AG04449 (cell line): ENCODE measurements at regions not wholly inside any gene's neighbourhood (a gene's known extent, or its start where the extent isn't known, plus 50 kb on each side); places are given as distances from the start of the nearest gene placed in this dataset.

Experiments used
- CTCF ChIA-PET: fragments of 350-600 bp; formaldehyde crosslinking; extraction: SDS; loops from one replicate; lab custom pipeline; 2021; ENCODE audit warnings: antibody characterized with exemption; lab: Yijun Ruan, JAX
- POLR2A ChIA-PET: fragments of 400-600, 350-600 bp; formaldehyde crosslinking; extraction: SDS; loops from one replicate; lab custom pipeline; 2020; ENCODE audit warnings: antibody characterized with exemption, inconsistent platforms; lab: Yijun Ruan, JAX
- DNase-seq: peaks from one replicate; pipeline ENCODE4 v3.0.0-alpha.2; 2010; ENCODE audit warnings: low read depth, low spot score
- H3K4me3 ChIP-seq: 2 replicates; pipeline ENCODE4 v1.5.1; 2011; ENCODE audit warnings: low read depth, mild to moderate bottlenecking, control low read depth, low read length
- TF ChIP-seq, protein P1 (sequence below): IDR thresholded peaks from one replicate; pipeline ENCODE4 v1.5.1; 2011; ENCODE audit warnings: mild to moderate bottlenecking, moderate library complexity, low read length, control low read depth, inconsistent platforms; ENCODE audit not compliant: insufficient read depth; ENCODE audit errors: missing control alignments

GRCh38 chr18:30072609-30073385 is 969.7 kb downstream of the DSC3 start:
- no peak for DNase-seq
- TF ChIP-seq, protein P1, sequence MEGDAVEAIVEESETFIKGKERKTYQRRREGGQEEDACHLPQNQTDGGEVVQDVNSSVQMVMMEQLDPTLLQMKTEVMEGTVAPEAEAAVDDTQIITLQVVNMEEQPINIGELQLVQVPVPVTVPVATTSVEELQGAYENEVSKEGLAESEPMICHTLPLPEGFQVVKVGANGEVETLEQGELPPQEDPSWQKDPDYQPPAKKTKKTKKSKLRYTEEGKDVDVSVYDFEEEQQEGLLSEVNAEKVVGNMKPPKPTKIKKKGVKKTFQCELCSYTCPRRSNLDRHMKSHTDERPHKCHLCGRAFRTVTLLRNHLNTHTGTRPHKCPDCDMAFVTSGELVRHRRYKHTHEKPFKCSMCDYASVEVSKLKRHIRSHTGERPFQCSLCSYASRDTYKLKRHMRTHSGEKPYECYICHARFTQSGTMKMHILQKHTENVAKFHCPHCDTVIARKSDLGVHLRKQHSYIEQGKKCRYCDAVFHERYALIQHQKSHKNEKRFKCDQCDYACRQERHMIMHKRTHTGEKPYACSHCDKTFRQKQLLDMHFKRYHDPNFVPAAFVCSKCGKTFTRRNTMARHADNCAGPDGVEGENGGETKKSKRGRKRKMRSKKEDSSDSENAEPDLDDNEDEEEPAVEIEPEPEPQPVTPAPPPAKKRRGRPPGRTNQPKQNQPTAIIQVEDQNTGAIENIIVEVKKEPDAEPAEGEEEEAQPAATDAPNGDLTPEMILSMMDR, result no peak
- POLR2A ChIA-PET, result no interaction called here
- no peak overlapping the region for H3K4me3 ChIP-seq
- CTCF ChIA-PET, result no interaction called here

DNA sequence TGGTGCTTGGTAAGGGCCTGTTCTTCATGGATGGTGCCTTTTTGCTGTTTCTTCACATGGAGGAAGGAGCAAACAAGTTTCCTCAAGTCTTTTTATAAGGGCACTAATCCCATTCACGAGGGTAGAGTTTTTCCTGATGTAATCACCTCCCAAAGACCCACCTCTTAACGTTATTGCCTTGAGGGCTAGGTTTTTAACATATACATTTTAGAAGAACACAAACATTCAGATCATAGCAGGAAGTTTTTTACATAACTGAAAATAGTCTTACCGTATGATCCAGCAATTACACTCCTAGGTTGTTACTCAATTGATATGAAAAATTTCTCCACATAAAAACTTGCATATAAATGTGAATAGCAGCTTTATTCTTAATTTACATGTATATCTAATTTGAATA is 976.3 kb downstream of the DSC3 start:
- POLR2A ChIA-PET, result no interaction called here
- TF ChIP-seq, protein P1, result no peak
- no peak for DNase-seq
- no peak overlapping the region for H3K4me3 ChIP-seq
- CTCF ChIA-PET, result no interaction called here

GRCh38 chr18:30057398-30057797 is 985.1 kb downstream of the DSC3 start:
- POLR2A ChIA-PET, result no interaction called here
- TF ChIP-seq, protein P1, result no peak

GRCh38 chr18:30056528-30056927 is 986.0 kb downstream of the DSC3 start:
- DNase-seq, result no peak
- POLR2A ChIA-PET, result no interaction called here
- CTCF ChIA-PET, result no interaction called here

More at GRCh38 chr18:30057398-30057797, 985.1 kb downstream of the DSC3 start:
- no peak for DNase-seq
- no peak overlapping the region for H3K4me3 ChIP-seq
- CTCF ChIA-PET, result no interaction called here

GRCh38 chr18:30044496-30044895 is 998.0 kb downstream of the DSC3 start:
- H3K4me3 ChIP-seq, result no peak overlapping the region
- no peak for DNase-seq
- TF ChIP-seq, protein P1, result no peak

More at GRCh38 chr18:30056528-30056927, 986.0 kb downstream of the DSC3 start:
- H3K4me3 ChIP-seq, result no peak overlapping the region
- TF ChIP-seq, protein P1, result no peak

GRCh38 chr18:30039201-30039600 is 1003.3 kb downstream of the DSC3 start:
- no peak for DNase-seq
- TF ChIP-seq, protein P1, result no peak
- ChIA-PET POLR2A (no interaction called here), CTCF (no interaction called here)
- H3K4me3 ChIP-seq, result no peak overlapping the region

More at GRCh38 chr18:30044496-30044895, 998.0 kb downstream of the DSC3 start:
- ChIA-PET CTCF (no interaction called here), POLR2A (no interaction called here)
